HepG2 (cell line): ENCODE measurements at regions not wholly inside any gene's neighbourhood (a gene's known extent, or its start where the extent isn't known, plus 50 kb on each side); places are given as distances from the start of the nearest gene placed in this dataset.

ENCODE experiments used
- CTCF ChIP-seq: sonication (generic); formaldehyde crosslinking; IDR thresholded peaks from 2 replicates; pipeline ENCODE4 v1.5.0; 2020; ENCODE audit warnings: mild to moderate bottlenecking, missing genetic modification reagents, moderate library complexity
- GATAD2A ChIP-seq: IDR thresholded peaks from 2 replicates; pipeline ENCODE4 v1.6.1; 2016
- MAFK ChIP-seq, 2 experiments: IDR thresholded peaks in 1 of 2; conservative IDR thresholded peaks in 1 of 2; 2 replicates each; pipeline ENCODE4 v1.6.1; 2011; ENCODE audit warnings: improper control_type of control experiment in 2 of 2, low read length in 2 of 2
- MXI1 ChIP-seq: IDR thresholded peaks from 3 replicates; pipeline ENCODE4 v1.6.1; 2012; ENCODE audit warnings: low read depth, low read length, inconsistent platforms, borderline replicate concordance
- NBN ChIP-seq: fragments of 450-650 bp; conservative IDR thresholded peaks from 2 replicates; pipeline ENCODE4 v1.6.1; 2017
- NR2C2 ChIP-seq: sonication (generic); formaldehyde crosslinking; IDR thresholded peaks from 2 replicates; pipeline ENCODE4 v1.4.0; 2020; ENCODE audit warnings: missing genetic modification reagents, mild to moderate bottlenecking, moderate library complexity, borderline replicate concordance
- NR2F2 ChIP-seq: IDR thresholded peaks from 2 replicates; pipeline ENCODE4 v1.6.1; 2012; ENCODE audit warnings: low read depth, inconsistent platforms, borderline replicate concordance
- NRL ChIP-seq: sonication (generic); formaldehyde crosslinking; IDR thresholded peaks from 2 replicates; pipeline ENCODE4 v1.5.0; 2020; ENCODE audit warnings: missing genetic modification reagents, mild to moderate bottlenecking, moderate library complexity, borderline replicate concordance
- PITX1 ChIP-seq: sonication (generic); formaldehyde crosslinking; IDR thresholded peaks from 2 replicates; pipeline ENCODE4 v1.5.1; 2020; ENCODE audit warnings: mild to moderate bottlenecking, missing genetic modification reagents
- TFDP2 ChIP-seq: sonication (generic); formaldehyde crosslinking; IDR thresholded peaks from 2 replicates; pipeline ENCODE4 v1.4.0; 2020; ENCODE audit warnings: missing genetic modification reagents
- THYN1 ChIP-seq: sonication (generic); formaldehyde crosslinking; IDR thresholded peaks from 2 replicates; pipeline ENCODE4 v1.8.1; 2023; ENCODE audit warnings: low read depth, mild to moderate bottlenecking, moderate library complexity, missing genetic modification reagents, borderline replicate concordance
- TP53 ChIP-seq: sonication (generic); formaldehyde crosslinking; conservative IDR thresholded peaks from 2 replicates; pipeline ENCODE4 v1.4.0; 2020; ENCODE audit warnings: missing genetic modification reagents
- TF ChIP-seq, protein P1 (sequence below): sonication (generic); formaldehyde crosslinking; IDR thresholded peaks from 2 replicates; pipeline ENCODE4 v1.4.0; 2020; ENCODE audit warnings: mild to moderate bottlenecking, low read depth, missing genetic modification reagents

DNA sequence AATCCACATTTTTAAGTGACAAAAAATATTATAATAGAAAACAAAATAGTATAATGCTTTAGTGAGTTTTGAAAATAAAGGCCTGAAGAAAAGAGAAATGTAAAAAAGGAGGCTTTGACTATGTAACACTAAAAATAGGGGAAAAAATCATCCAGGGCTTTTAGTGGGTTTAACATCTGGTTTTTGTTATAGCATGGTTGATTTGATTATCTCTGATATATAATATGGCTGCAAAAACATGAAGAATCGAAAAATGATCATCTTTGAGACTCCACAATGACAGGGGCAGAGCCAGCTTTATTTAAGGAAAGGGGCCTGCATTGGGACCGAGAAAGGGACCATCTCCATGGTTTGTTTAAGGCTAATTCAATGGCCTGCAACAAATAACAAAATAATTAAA, 393.8 kb downstream of the PLK2 start:
- TF ChIP-seq MXI1 (no peak), THYN1 (CRISPR knock-in tag) (no peak), TP53 (CRISPR knock-in tag) (no peak), MAFK (conservative IDR thresholded peaks at IDR 0.05 in 1 of 2, IDR thresholded peaks at IDR 0.05 in 1 of 2; ENCODE audit: low read length in 2 of 2) (no peak), CTCF (CRISPR knock-in tag) (no peak), NRL (no peak), PITX1 (CRISPR knock-in tag) (no peak), GATAD2A (CRISPR knock-in tag) (no peak), NR2F2 (no peak), NBN (no peak), TFDP2 (no peak), NR2C2 (CRISPR knock-in tag) (no peak)
- TF ChIP-seq, protein P1, sequence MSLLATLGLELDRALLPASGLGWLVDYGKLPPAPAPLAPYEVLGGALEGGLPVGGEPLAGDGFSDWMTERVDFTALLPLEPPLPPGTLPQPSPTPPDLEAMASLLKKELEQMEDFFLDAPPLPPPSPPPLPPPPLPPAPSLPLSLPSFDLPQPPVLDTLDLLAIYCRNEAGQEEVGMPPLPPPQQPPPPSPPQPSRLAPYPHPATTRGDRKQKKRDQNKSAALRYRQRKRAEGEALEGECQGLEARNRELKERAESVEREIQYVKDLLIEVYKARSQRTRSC (CRISPR knock-in tag) = no peak
